GM23338 (cell line): ENCODE measurements at regions not wholly inside any gene's neighbourhood (a gene's known extent, or its start where the extent isn't known, plus 50 kb on each side); places are given as distances from the start of the nearest gene placed in this dataset.

Experiments used
- ATAC-seq: fragments of 200-7000 bp; cut with Tn5 transposase; 3 replicates; pipeline ENCODE4 v1.9.1; 2020
- DNase-seq: peaks from one replicate; pipeline ENCODE4 v3.0.0-alpha.2; 2015; ENCODE audit warnings: low spot score
- H2AFZ ChIP-seq: fragments of 200-600 bp; sonication (generic); 2 replicates; pipeline ENCODE4 v1.8.0; 2016; ENCODE audit warnings: antibody characterized with exemption, mild to moderate bottlenecking, moderate library complexity
- H3F3A ChIP-seq: fragments of 200-600 bp; sonication (generic); replicated peaks from 2 replicates; pipeline ENCODE4 v1.8.0; 2017; ENCODE audit warnings: antibody characterized with exemption, mixed run types, low read depth
- H3K27ac ChIP-seq: fragments of 200-600 bp; sonication (generic); 2 replicates; pipeline ENCODE4 v1.6.1; 2016; ENCODE audit warnings: low read depth
- H3K27me3 ChIP-seq: fragments of 200-600 bp; sonication (generic); 2 replicates; pipeline ENCODE4 v1.8.0; 2016; ENCODE audit warnings: mild to moderate bottlenecking, mixed run types, moderate library complexity; ENCODE audit not compliant: insufficient read depth
- H3K36me3 ChIP-seq: fragments of 200-600 bp; sonication (generic); 2 replicates; pipeline ENCODE4 v1.8.0; 2016; ENCODE audit warnings: mild to moderate bottlenecking; ENCODE audit not compliant: insufficient read depth
- H3K4me1 ChIP-seq: fragments of 200-600 bp; sonication (generic); 2 replicates; pipeline ENCODE4 v1.8.0; 2016; ENCODE audit warnings: mild to moderate bottlenecking, moderate library complexity; ENCODE audit not compliant: insufficient read depth
- H3K4me2 ChIP-seq: fragments of 200-600 bp; sonication (generic); 2 replicates; pipeline ENCODE4 v1.7.1; 2017; ENCODE audit warnings: mixed run types
- H3K4me3 ChIP-seq: fragments of 200-600 bp; sonication (generic); 2 replicates; pipeline ENCODE4 v1.6.1; 2016; ENCODE audit warnings: mixed run types
- H3K79me2 ChIP-seq: fragments of 200-600 bp; sonication (generic); replicated peaks from 2 replicates; pipeline ENCODE4 v1.8.0; 2017; ENCODE audit warnings: mild to moderate bottlenecking; ENCODE audit not compliant: insufficient read depth
- H3K9me2 ChIP-seq: fragments of 200-600 bp; sonication (generic); 2 replicates; pipeline ENCODE4 v1.8.0; 2017; ENCODE audit not compliant: insufficient read depth
- H4K20me1 ChIP-seq: fragments of 200-600 bp; sonication (generic); replicated peaks from 2 replicates; pipeline ENCODE4 v1.8.0; 2017; ENCODE audit warnings: mild to moderate bottlenecking; ENCODE audit not compliant: insufficient read depth
- H3K27ac Mint-ChIP-seq: 2 replicates; pipeline ENCODE4 v1.8.0; 2020; ENCODE audit warnings: inconsistent platforms, mild to moderate bottlenecking, moderate library complexity, mixed read lengths
- H3K27me3 Mint-ChIP-seq: 3 replicates; pipeline ENCODE4 v1.8.0; 2022; ENCODE audit warnings: low read depth, mild to moderate bottlenecking, moderate library complexity, mixed read lengths, inconsistent platforms; ENCODE audit not compliant: insufficient read depth, poor library complexity
- H3K36me3 Mint-ChIP-seq: 3 replicates; pipeline ENCODE4 v1.8.0; 2021; ENCODE audit warnings: low read depth, mild to moderate bottlenecking, inconsistent platforms, moderate library complexity, mixed read lengths
- H3K4me1 Mint-ChIP-seq: 3 replicates; pipeline ENCODE4 v1.8.0; 2020; ENCODE audit warnings: mild to moderate bottlenecking, inconsistent platforms, mixed read lengths
- H3K4me3 Mint-ChIP-seq: 3 replicates; pipeline ENCODE4 v1.8.0; 2021; ENCODE audit warnings: moderate library complexity, mild to moderate bottlenecking, inconsistent platforms, mixed read lengths
- H3K9me3 Mint-ChIP-seq: 3 replicates; pipeline ENCODE4 v1.8.0; 2020; ENCODE audit warnings: moderate library complexity, mild to moderate bottlenecking, inconsistent platforms, mixed read lengths
- CREB1 ChIP-seq: fragments of 250-450 bp; sonication (Bioruptor Pico); IDR thresholded peaks from 2 replicates; pipeline ENCODE4 v1.5.0; 2020; ENCODE audit warnings: low read depth, mild to moderate bottlenecking, moderate library complexity
- ETS1 ChIP-seq: IDR thresholded peaks from 2 replicates; pipeline ENCODE4 v1.6.1; 2016; ENCODE audit warnings: antibody characterized with exemption
- EZH2 ChIP-seq: fragments of 200-600 bp; sonication (generic); IDR thresholded peaks from one replicate; pipeline ENCODE4 v1.8.0; 2017; ENCODE audit warnings: antibody characterized with exemption, mild to moderate bottlenecking, low read depth; ENCODE audit not compliant: unreplicated experiment
- EZH2phosphoT487 ChIP-seq: fragments of 200-600 bp; sonication (generic); IDR thresholded peaks from one replicate; pipeline ENCODE4 v1.8.1; 2018; ENCODE audit warnings: antibody characterized with exemption; ENCODE audit not compliant: unreplicated experiment
- JUNB ChIP-seq: IDR thresholded peaks from one replicate; pipeline ENCODE4 v1.6.1; 2016; ENCODE audit warnings: antibody characterized with exemption; ENCODE audit not compliant: unreplicated experiment
- NANOG ChIP-seq: IDR thresholded peaks from 2 replicates; pipeline ENCODE4 v1.6.1; 2016; ENCODE audit warnings: antibody characterized with exemption, borderline replicate concordance
- POLR2AphosphoS5 ChIP-seq: IDR thresholded peaks from 2 replicates; pipeline ENCODE4 v1.6.1; 2016; ENCODE audit warnings: antibody characterized with exemption, low read depth
- STAT1 ChIP-seq: IDR thresholded peaks from one replicate; pipeline ENCODE4 v1.6.1; 2016; ENCODE audit warnings: antibody characterized with exemption; ENCODE audit not compliant: unreplicated experiment
- ZNF114 ChIP-seq: fragments of 250-450 bp; sonication (Bioruptor Pico); IDR thresholded peaks from 2 replicates; pipeline ENCODE4 v1.5.0; 2020; ENCODE audit warnings: mild to moderate bottlenecking, moderate library complexity
- ZNF331 ChIP-seq: fragments of 250-450 bp; sonication (Bioruptor Pico); IDR thresholded peaks from 2 replicates; pipeline ENCODE4 v1.5.0; 2020; ENCODE audit warnings: low read depth, mild to moderate bottlenecking, moderate library complexity
- TF ChIP-seq, protein P1 (sequence below): IDR thresholded peaks from one replicate; pipeline ENCODE4 v1.6.1; 2018; ENCODE audit warnings: antibody characterized with exemption; ENCODE audit not compliant: unreplicated experiment
- TF ChIP-seq, protein P2 (sequence below): fragments of 250-450 bp; sonication (Bioruptor Pico); IDR thresholded peaks from 2 replicates; pipeline ENCODE4 v1.5.0; 2020; ENCODE audit warnings: mild to moderate bottlenecking, moderate library complexity
- TF ChIP-seq, protein P3 (sequence below), 2 experiments: fragments of 200-600 bp in 1 of 2; sonication (generic) in 1 of 2; conservative IDR thresholded peaks; 2 replicates each; pipeline versions ENCODE4 v1.5.1 to v1.6.1; 2016 to 2017; ENCODE audit warnings: antibody characterized with exemption in 2 of 2, low read depth in 2 of 2, mild to moderate bottlenecking in 2 of 2, moderate library complexity in 1 of 2

DNA sequence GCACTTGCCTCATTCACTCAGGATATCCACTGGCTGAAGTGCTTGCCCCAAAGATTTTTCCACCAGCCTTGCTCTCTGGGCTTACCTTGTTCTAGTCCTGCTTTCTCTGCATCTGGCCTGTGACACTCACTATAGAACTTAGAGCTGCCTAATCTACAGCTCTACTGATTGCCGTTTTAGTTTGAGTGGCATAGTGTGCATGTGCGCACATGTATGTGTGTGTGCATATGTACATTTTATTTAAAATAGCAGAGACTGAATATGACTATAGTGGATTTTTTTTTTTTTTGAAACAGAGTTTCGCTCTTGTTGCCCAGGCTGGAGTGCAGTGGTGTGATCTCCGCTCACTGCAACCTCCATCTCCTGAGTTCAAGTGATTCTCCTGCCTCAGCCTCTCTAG lies 92.0 kb upstream of the CCDC190 start:
- no peak overlapping the region for H3K4me3 Mint-ChIP-seq
- H3K27ac Mint-ChIP-seq = no peak overlapping the region
- H3K36me3 Mint-ChIP-seq = no peaks in the 10 kb centered on the region
- Histone ChIP-seq H4K20me1 (no peaks in the 10 kb centered on the region), H3K4me1 (peaks cover 6% of the 10 kb centered on the region; the same call in 1 of the 2 replicates), H3K27ac (no peak overlapping the region), H3F3A (no peaks in the 10 kb centered on the region), H3K27me3 (no peaks in the 10 kb centered on the region), H3K36me3 (no peaks in the 10 kb centered on the region), H3K79me2 (no peaks in the 10 kb centered on the region), H3K4me3 (no peak overlapping the region), H2AFZ (no peak overlapping the region), H3K4me2 (no peak overlapping the region), H3K9me2 (no peaks in the 10 kb centered on the region)
- H3K27me3 Mint-ChIP-seq = no peaks in the 10 kb centered on the region
- DNase-seq (no peak), ATAC-seq (no peak)
- H3K4me1 Mint-ChIP-seq = no peaks in the 10 kb centered on the region
- no peak for TF ChIP-seq EZH2phosphoT487
- TF ChIP-seq, protein P1, sequence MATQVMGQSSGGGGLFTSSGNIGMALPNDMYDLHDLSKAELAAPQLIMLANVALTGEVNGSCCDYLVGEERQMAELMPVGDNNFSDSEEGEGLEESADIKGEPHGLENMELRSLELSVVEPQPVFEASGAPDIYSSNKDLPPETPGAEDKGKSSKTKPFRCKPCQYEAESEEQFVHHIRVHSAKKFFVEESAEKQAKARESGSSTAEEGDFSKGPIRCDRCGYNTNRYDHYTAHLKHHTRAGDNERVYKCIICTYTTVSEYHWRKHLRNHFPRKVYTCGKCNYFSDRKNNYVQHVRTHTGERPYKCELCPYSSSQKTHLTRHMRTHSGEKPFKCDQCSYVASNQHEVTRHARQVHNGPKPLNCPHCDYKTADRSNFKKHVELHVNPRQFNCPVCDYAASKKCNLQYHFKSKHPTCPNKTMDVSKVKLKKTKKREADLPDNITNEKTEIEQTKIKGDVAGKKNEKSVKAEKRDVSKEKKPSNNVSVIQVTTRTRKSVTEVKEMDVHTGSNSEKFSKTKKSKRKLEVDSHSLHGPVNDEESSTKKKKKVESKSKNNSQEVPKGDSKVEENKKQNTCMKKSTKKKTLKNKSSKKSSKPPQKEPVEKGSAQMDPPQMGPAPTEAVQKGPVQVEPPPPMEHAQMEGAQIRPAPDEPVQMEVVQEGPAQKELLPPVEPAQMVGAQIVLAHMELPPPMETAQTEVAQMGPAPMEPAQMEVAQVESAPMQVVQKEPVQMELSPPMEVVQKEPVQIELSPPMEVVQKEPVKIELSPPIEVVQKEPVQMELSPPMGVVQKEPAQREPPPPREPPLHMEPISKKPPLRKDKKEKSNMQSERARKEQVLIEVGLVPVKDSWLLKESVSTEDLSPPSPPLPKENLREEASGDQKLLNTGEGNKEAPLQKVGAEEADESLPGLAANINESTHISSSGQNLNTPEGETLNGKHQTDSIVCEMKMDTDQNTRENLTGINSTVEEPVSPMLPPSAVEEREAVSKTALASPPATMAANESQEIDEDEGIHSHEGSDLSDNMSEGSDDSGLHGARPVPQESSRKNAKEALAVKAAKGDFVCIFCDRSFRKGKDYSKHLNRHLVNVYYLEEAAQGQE = no peak
- no peak for TF ChIP-seq CREB1 (CRISPR knock-in tag)
- TF ChIP-seq ZNF114 (CRISPR knock-in tag) = no peak
- TF ChIP-seq EZH2 = no peak
- no peak for TF ChIP-seq JUNB
- TF ChIP-seq POLR2AphosphoS5 = no peak
- TF ChIP-seq ZNF331 (CRISPR knock-in tag) = no peak
- TF ChIP-seq, protein P2, sequence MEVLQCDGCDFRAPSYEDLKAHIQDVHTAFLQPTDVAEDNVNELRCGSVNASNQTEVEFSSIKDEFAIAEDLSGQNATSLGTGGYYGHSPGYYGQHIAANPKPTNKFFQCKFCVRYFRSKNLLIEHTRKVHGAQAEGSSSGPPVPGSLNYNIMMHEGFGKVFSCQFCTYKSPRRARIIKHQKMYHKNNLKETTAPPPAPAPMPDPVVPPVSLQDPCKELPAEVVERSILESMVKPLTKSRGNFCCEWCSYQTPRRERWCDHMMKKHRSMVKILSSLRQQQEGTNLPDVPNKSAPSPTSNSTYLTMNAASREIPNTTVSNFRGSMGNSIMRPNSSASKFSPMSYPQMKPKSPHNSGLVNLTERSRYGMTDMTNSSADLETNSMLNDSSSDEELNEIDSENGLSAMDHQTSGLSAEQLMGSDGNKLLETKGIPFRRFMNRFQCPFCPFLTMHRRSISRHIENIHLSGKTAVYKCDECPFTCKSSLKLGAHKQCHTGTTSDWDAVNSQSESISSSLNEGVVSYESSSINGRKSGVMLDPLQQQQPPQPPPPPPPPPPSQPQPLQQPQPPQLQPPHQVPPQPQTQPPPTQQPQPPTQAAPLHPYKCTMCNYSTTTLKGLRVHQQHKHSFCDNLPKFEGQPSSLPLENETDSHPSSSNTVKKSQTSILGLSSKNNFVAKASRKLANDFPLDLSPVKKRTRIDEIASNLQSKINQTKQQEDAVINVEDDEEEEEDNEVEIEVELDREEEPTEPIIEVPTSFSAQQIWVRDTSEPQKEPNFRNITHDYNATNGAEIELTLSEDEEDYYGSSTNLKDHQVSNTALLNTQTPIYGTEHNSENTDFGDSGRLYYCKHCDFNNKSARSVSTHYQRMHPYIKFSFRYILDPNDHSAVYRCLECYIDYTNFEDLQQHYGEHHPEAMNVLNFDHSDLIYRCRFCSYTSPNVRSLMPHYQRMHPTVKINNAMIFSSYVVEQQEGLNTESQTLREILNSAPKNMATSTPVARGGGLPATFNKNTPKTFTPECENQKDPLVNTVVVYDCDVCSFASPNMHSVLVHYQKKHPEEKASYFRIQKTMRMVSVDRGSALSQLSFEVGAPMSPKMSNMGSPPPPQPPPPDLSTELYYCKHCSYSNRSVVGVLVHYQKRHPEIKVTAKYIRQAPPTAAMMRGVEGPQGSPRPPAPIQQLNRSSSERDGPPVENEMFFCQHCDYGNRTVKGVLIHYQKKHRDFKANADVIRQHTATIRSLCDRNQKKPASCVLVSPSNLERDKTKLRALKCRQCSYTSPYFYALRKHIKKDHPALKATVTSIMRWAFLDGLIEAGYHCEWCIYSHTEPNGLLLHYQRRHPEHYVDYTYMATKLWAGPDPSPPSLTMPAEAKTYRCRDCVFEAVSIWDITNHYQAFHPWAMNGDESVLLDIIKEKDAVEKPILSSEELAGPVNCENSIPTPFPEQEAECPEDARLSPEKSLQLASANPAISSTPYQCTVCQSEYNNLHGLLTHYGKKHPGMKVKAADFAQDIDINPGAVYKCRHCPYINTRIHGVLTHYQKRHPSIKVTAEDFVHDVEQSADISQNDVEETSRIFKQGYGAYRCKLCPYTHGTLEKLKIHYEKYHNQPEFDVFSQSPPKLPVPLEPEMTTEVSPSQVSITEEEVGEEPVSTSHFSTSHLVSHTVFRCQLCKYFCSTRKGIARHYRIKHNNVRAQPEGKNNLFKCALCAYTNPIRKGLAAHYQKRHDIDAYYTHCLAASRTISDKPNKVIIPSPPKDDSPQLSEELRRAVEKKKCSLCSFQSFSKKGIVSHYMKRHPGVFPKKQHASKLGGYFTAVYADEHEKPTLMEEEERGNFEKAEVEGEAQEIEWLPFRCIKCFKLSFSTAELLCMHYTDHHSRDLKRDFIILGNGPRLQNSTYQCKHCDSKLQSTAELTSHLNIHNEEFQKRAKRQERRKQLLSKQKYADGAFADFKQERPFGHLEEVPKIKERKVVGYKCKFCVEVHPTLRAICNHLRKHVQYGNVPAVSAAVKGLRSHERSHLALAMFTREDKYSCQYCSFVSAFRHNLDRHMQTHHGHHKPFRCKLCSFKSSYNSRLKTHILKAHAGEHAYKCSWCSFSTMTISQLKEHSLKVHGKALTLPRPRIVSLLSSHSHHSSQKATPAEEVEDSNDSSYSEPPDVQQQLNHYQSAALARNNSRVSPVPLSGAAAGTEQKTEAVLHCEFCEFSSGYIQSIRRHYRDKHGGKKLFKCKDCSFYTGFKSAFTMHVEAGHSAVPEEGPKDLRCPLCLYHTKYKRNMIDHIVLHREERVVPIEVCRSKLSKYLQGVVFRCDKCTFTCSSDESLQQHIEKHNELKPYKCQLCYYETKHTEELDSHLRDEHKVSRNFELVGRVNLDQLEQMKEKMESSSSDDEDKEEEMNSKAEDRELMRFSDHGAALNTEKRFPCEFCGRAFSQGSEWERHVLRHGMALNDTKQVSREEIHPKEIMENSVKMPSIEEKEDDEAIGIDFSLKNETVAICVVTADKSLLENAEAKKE (CRISPR knock-in tag) = no peak
- TF ChIP-seq, protein P3, sequence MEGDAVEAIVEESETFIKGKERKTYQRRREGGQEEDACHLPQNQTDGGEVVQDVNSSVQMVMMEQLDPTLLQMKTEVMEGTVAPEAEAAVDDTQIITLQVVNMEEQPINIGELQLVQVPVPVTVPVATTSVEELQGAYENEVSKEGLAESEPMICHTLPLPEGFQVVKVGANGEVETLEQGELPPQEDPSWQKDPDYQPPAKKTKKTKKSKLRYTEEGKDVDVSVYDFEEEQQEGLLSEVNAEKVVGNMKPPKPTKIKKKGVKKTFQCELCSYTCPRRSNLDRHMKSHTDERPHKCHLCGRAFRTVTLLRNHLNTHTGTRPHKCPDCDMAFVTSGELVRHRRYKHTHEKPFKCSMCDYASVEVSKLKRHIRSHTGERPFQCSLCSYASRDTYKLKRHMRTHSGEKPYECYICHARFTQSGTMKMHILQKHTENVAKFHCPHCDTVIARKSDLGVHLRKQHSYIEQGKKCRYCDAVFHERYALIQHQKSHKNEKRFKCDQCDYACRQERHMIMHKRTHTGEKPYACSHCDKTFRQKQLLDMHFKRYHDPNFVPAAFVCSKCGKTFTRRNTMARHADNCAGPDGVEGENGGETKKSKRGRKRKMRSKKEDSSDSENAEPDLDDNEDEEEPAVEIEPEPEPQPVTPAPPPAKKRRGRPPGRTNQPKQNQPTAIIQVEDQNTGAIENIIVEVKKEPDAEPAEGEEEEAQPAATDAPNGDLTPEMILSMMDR (conservative IDR thresholded peaks at IDR 0.05; ENCODE audit: low read depth in 2 of 2) = no peak
- TF ChIP-seq ETS1 = no peak
- TF ChIP-seq STAT1 = no peak
- TF ChIP-seq NANOG = no peak
- no peaks in the 10 kb centered on the region for H3K9me3 Mint-ChIP-seq
